A549 (cell line): ENCODE measurements at regions not wholly inside any gene's neighbourhood (a gene's known extent, or its start where the extent isn't known, plus 50 kb on each side); places are given as distances from the start of the nearest gene placed in this dataset.

Experiments used
- ATAC-seq, 2 experiments: fragments of 200-7000 bp in 1 of 2; fragments of >200 bp in 1 of 2; cut with Nextera tagmentation in 1 of 2; cut with Tn5 transposase in 1 of 2; 3 replicates each; pipeline versions ENCODE4 v1.8.0 to v1.9.1; 2018 to 2020; ENCODE audit warnings: mild to moderate bottlenecking in 1 of 2, moderate library complexity in 1 of 2
- CTCF ChIA-PET: fragments of 300-600 bp; sonication (Branson Sonifier 250); formaldehyde crosslinking; extraction: SDS; loops from one replicate; lab custom pipeline; 2021; ENCODE audit warnings: antibody characterized with exemption, inconsistent platforms; lab: Yijun Ruan, JAX
- POLR2A ChIA-PET: fragments of 350-600 bp; formaldehyde crosslinking; extraction: SDS; loops from one replicate; lab custom pipeline; 2021; ENCODE audit warnings: antibody characterized with exemption, inconsistent platforms; lab: Yijun Ruan, JAX
- DNase-seq, 2 experiments: peaks; one replicate each; pipeline versions ENCODE4 v3.0.0 to v3.0.0-alpha.2; 2011 to 2016; ENCODE audit warnings: low read depth in 1 of 2, low spot score in 1 of 2
- FAIRE-seq: peaks from 2 replicates; lab custom pipeline; 2011; peaks lifted over from hg19 to GRCh38; lab: Jason Lieb, UNC
- H3K27ac ChIP-seq, 2 experiments: fragments of >200 bp; sonication (Bioruptor Twin); formaldehyde crosslinking; 3 replicates each; pipeline ENCODE4 v1.5.1; 2016 to 2017
- H3K4me1 ChIP-seq: fragments of >200 bp; sonication (Bioruptor Twin); formaldehyde crosslinking; 3 replicates; pipeline ENCODE4 v1.6.1; 2016
- H3K4me2 ChIP-seq: fragments of >200 bp; sonication (Bioruptor Twin); formaldehyde crosslinking; 3 replicates; pipeline ENCODE4 v1.6.1; 2016
- H3K4me3 ChIP-seq: fragments of >200 bp; sonication (Bioruptor Twin); formaldehyde crosslinking; 3 replicates; pipeline ENCODE4 v1.5.1; 2016
- H3K9me3 ChIP-seq: fragments of >200 bp; sonication (Bioruptor Twin); formaldehyde crosslinking; 3 replicates; pipeline ENCODE4 v1.6.1; 2016
- CBX8 ChIP-seq: fragments of 200-600 bp; sonication (generic); IDR thresholded peaks from 2 replicates; pipeline ENCODE4 v1.6.1; 2016
- CEBPB ChIP-seq, 2 experiments: fragments of >200 bp in 1 of 2; sonication (Bioruptor Twin) in 1 of 2; formaldehyde crosslinking in 1 of 2; IDR thresholded peaks; 2 replicates each; pipeline ENCODE4 v1.6.1; 2012 to 2016
- CHD2 ChIP-seq: fragments of 150-350 bp; IDR thresholded peaks from 2 replicates; pipeline ENCODE4 v1.6.1; 2014; ENCODE audit warnings: low read length; ENCODE audit not compliant: partially characterized antibody
- CHD4 ChIP-seq: fragments of 200-600 bp; sonication (generic); IDR thresholded peaks from 2 replicates; pipeline ENCODE4 v1.6.1; 2016; ENCODE audit warnings: antibody characterized with exemption, mild to moderate bottlenecking, borderline replicate concordance
- EHMT2 ChIP-seq: fragments of 200-600 bp; sonication (generic); IDR thresholded peaks from 2 replicates; pipeline ENCODE4 v1.6.1; 2016; ENCODE audit warnings: antibody characterized with exemption, low read depth, mild to moderate bottlenecking, moderate library complexity
- EP300 ChIP-seq, 2 experiments: fragments of >200 bp; sonication (Bioruptor Twin); formaldehyde crosslinking; IDR thresholded peaks; 2 replicates in 1 of 2; 3 replicates in 1 of 2; pipeline ENCODE4 v1.6.1; 2016 to 2017
- ESRRA ChIP-seq: fragments of 150-350 bp; IDR thresholded peaks from 2 replicates; pipeline ENCODE4 v1.6.1; 2014; ENCODE audit warnings: mild to moderate bottlenecking, low read length, borderline replicate concordance
- FOSB ChIP-seq: fragments of 250-450 bp; sonication (Bioruptor Pico); IDR thresholded peaks from 2 replicates; pipeline ENCODE4 v1.5.0; 2020; ENCODE audit warnings: mild to moderate bottlenecking, moderate library complexity
- FOSL2 ChIP-seq, 2 experiments: fragments of 450-650 bp in 1 of 2; fragments of >200 bp in 1 of 2; sonication (Bioruptor Twin) in 1 of 2; formaldehyde crosslinking; IDR thresholded peaks; 2 replicates each; pipeline versions ENCODE4 v1.5.0 to v1.6.1; 2016 to 2020; ENCODE audit warnings: mild to moderate bottlenecking in 1 of 2, moderate library complexity in 1 of 2
- HMGXB4 ChIP-seq: fragments of 250-450 bp; sonication (Bioruptor Pico); IDR thresholded peaks from 2 replicates; pipeline ENCODE4 v1.5.0; 2021; ENCODE audit warnings: mild to moderate bottlenecking, moderate library complexity, borderline replicate concordance
- HOXB5 ChIP-seq: fragments of 250-450 bp; sonication (Bioruptor Pico); IDR thresholded peaks from 2 replicates; pipeline ENCODE4 v1.5.0; 2020; ENCODE audit warnings: mild to moderate bottlenecking, moderate library complexity
- JUN ChIP-seq, 2 experiments: fragments of >200 bp; sonication (Bioruptor Twin); formaldehyde crosslinking; IDR thresholded peaks; 2 replicates in 1 of 2; 3 replicates in 1 of 2; pipeline ENCODE4 v1.6.1; 2016 to 2017
- JUNB ChIP-seq: fragments of >200 bp; sonication (Bioruptor Twin); formaldehyde crosslinking; IDR thresholded peaks from 2 replicates; pipeline ENCODE4 v1.6.1; 2016
- KDM5A ChIP-seq: fragments of 200-600 bp; sonication (generic); IDR thresholded peaks from 2 replicates; pipeline ENCODE4 v1.6.1; 2016; ENCODE audit warnings: antibody characterized with exemption, mild to moderate bottlenecking
- MAFK ChIP-seq: fragments of 450-650 bp; IDR thresholded peaks from 2 replicates; pipeline ENCODE4 v1.6.1; 2014; ENCODE audit not compliant: partially characterized antibody
- MAX ChIP-seq: IDR thresholded peaks from 2 replicates; pipeline ENCODE4 v1.6.1; 2012
- NFE2L2 ChIP-seq: fragments of 150-350 bp; conservative IDR thresholded peaks from 2 replicates; pipeline ENCODE4 v1.6.1; 2014; ENCODE audit warnings: low read length
- POLR2A ChIP-seq: IDR thresholded peaks from 2 replicates; pipeline ENCODE4 v1.6.1; 2012; ENCODE audit warnings: mild to moderate bottlenecking, low read length
- POLR2AphosphoS2 ChIP-seq: conservative IDR thresholded peaks from 2 replicates; pipeline ENCODE4 v1.6.1; 2012; ENCODE audit warnings: low read length, improper control_type of control experiment, inconsistent platforms
- RCOR1 ChIP-seq: fragments of 150-350 bp; IDR thresholded peaks from 2 replicates; pipeline ENCODE4 v1.6.1; 2014; ENCODE audit warnings: antibody characterized with exemption, low read length, low read depth
- RFX5 ChIP-seq: fragments of 450-650 bp; IDR thresholded peaks from 2 replicates; pipeline ENCODE4 v1.7.1; 2014; ENCODE audit warnings: antibody characterized with exemption, mild to moderate bottlenecking, moderate library complexity
- RNF2 ChIP-seq: fragments of 200-600 bp; sonication (generic); IDR thresholded peaks from 2 replicates; pipeline ENCODE4 v1.6.1; 2016; ENCODE audit warnings: low read depth, mild to moderate bottlenecking, antibody characterized with exemption, moderate library complexity, borderline replicate concordance
- SMC3 ChIP-seq: fragments of >200 bp; sonication (Bioruptor Twin); formaldehyde crosslinking; IDR thresholded peaks from 3 replicates; pipeline ENCODE4 v1.6.1; 2018; ENCODE audit warnings: inconsistent platforms
- TP53 ChIP-seq: fragments of 250-450 bp; sonication (Bioruptor Pico); IDR thresholded peaks from 2 replicates; pipeline ENCODE4 v1.5.0; 2021; ENCODE audit warnings: mild to moderate bottlenecking, moderate library complexity
- WGBS: methylation state at CpG from one replicate; pipeline ENCODE4 v1.1.6; 2017; ENCODE audit errors: missing lambda C conversion rate; 5-methylcytosine and 5-hydroxymethylcytosine counted together
- TF ChIP-seq, protein P1 (sequence below): fragments of >200 bp; sonication (Bioruptor Twin); formaldehyde crosslinking; IDR thresholded peaks from 3 replicates; pipeline ENCODE4 v1.6.1; 2016
- TF ChIP-seq, protein P2 (sequence below): fragments of 150-350 bp; IDR thresholded peaks from 2 replicates; pipeline ENCODE4 v1.6.1; 2014; ENCODE audit warnings: low read depth, mild to moderate bottlenecking, low read length
- TF ChIP-seq, protein P3 (sequence below): fragments of 200-600 bp; sonication (generic); IDR thresholded peaks from 2 replicates; pipeline ENCODE4 v1.6.1; 2016; ENCODE audit warnings: antibody characterized with exemption, mild to moderate bottlenecking, moderate library complexity
- TF ChIP-seq, protein P4 (sequence below): fragments of >200 bp; sonication (Bioruptor Twin); formaldehyde crosslinking; IDR thresholded peaks from 2 replicates; pipeline ENCODE4 v1.6.1; 2016

DNA sequence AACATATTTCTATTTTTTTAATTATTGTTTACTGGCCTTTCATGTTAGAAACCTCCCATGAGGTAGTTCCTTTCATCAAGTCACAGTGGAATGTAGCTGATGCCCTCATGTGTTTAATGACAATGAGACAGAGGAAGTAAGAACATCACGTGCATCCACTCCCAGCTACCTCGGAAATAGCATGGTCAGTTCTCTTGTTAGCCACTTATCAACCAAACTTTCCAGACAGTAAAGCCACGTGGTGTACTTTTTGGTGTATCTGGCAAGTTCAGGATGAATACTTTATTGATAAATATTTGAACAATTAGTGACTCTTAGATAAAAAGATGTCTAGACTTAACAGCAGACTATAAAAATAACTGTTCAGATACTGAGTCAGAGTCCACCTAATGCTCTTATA, 781.7 kb downstream of the MECOM start:
- ATAC-seq (no peak), FAIRE-seq (no peak), DNase-seq (peak in 1 of 2 experiments; percentile 41)
- no peak overlapping the region for H3K4me2 ChIP-seq
- TF ChIP-seq JUNB (peak; percentile 19; the same call in 1 of the 2 replicates), CBX8 (no peak)
- H3K4me3 ChIP-seq, result no peak overlapping the region
- H3K9me3 ChIP-seq, result no peaks in the 10 kb centered on the region
- ChIA-PET CTCF (no interaction called here), POLR2A (no interaction called here)
- H3K27ac ChIP-seq, result no peak overlapping the region
- H3K4me1 ChIP-seq, result peaks cover 3% of the 10 kb centered on the region; the same call in 1 of the 3 replicates
- WGBS, result 8% methylated on average over 3 of the region's 3 CpGs

DNA sequence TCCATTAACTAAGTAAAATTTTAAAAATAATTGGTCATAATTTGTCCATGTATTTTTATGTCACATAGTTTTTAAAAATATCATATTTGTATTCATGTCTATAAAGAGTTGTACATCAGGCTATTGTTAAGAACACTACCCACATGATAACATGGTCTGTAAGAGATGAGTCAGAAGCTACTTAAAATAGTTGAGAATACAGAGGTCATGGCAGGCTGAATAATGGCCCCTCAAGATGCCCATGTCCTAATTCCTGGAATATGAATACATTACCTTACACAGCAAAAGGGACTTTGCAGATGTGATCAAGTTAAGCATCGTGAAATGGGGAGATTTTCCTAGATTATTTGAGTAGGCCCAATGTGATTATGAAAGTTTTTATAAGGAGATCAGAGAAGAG, 782.9 kb upstream of the GOLIM4 start:
- no peaks in the 10 kb centered on the region; the same call in 2 of the 3 replicates for H3K4me1 ChIP-seq
- TF ChIP-seq, protein P1, sequence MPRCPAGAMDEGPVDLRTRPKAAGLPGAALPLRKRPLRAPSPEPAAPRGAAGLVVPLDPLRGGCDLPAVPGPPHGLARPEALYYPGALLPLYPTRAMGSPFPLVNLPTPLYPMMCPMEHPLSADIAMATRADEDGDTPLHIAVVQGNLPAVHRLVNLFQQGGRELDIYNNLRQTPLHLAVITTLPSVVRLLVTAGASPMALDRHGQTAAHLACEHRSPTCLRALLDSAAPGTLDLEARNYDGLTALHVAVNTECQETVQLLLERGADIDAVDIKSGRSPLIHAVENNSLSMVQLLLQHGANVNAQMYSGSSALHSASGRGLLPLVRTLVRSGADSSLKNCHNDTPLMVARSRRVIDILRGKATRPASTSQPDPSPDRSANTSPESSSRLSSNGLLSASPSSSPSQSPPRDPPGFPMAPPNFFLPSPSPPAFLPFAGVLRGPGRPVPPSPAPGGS, result no peak
- TF ChIP-seq RNF2, result no peak
- TF ChIP-seq CHD2, result no peak
- TF ChIP-seq HOXB5 (CRISPR knock-in tag), result no peak
- no peak for TF ChIP-seq MAX
- TF ChIP-seq MAFK, result no peak
- TF ChIP-seq FOSL2 (IDR thresholded peaks at IDR 0.05), result no peak
- no peak for TF ChIP-seq FOSL2 (CRISPR knock-in tag; IDR thresholded peaks at IDR 0.05)
- TF ChIP-seq POLR2A, result no peak
- no peak for TF ChIP-seq RFX5
- TF ChIP-seq JUN (IDR thresholded peaks at IDR 0.05), result no peak
- TF ChIP-seq, protein P2, sequence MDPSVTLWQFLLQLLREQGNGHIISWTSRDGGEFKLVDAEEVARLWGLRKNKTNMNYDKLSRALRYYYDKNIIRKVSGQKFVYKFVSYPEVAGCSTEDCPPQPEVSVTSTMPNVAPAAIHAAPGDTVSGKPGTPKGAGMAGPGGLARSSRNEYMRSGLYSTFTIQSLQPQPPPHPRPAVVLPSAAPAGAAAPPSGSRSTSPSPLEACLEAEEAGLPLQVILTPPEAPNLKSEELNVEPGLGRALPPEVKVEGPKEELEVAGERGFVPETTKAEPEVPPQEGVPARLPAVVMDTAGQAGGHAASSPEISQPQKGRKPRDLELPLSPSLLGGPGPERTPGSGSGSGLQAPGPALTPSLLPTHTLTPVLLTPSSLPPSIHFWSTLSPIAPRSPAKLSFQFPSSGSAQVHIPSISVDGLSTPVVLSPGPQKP, result no peak
- TF ChIP-seq ESRRA, result no peak
- TF ChIP-seq KDM5A, result no peak
- TF ChIP-seq EP300 (IDR thresholded peaks at IDR 0.05), result no peak
- TF ChIP-seq CBX8, result no peak
- TF ChIP-seq TP53 (CRISPR knock-in tag), result no peak
- ATAC-seq (no peak), FAIRE-seq (no peak), DNase-seq (no peak)
- no peaks in the 10 kb centered on the region for H3K9me3 ChIP-seq
- CTCF ChIA-PET, result no interaction called here
- H3K27ac ChIP-seq, result no peak overlapping the region
- no peak overlapping the region for H3K4me3 ChIP-seq
- H3K4me2 ChIP-seq, result no peak overlapping the region
- 19% methylated on average over 1 of the region's 1 CpG for WGBS
- POLR2A ChIA-PET, result no interaction called here

- POLR2A ChIA-PET, result no interaction called here
Measured at GRCh38 chr3:168877899-168878298, 782.2 kb upstream of the GOLIM4 start.

More at GRCh38 chr3:168877899-168878298, 782.2 kb upstream of the GOLIM4 start:
- no peak for DNase-seq
- no peak for TF ChIP-seq RNF2
- no peak for TF ChIP-seq KDM5A
- no peak for TF ChIP-seq JUNB
- TF ChIP-seq CHD4, result no peak
- TF ChIP-seq EHMT2, result no peak
- TF ChIP-seq TP53 (CRISPR knock-in tag), result no peak
- no peak for TF ChIP-seq HMGXB4 (CRISPR knock-in tag)
- TF ChIP-seq JUN (IDR thresholded peaks at IDR 0.05), result no peak
- no peak for TF ChIP-seq RCOR1
- no peak for TF ChIP-seq CEBPB (IDR thresholded peaks at IDR 0.05)
- TF ChIP-seq NFE2L2, result no peak
- no peak for TF ChIP-seq POLR2AphosphoS2
- TF ChIP-seq FOSB (CRISPR knock-in tag), result no peak
- no peak for TF ChIP-seq CHD2
- TF ChIP-seq, protein P3, sequence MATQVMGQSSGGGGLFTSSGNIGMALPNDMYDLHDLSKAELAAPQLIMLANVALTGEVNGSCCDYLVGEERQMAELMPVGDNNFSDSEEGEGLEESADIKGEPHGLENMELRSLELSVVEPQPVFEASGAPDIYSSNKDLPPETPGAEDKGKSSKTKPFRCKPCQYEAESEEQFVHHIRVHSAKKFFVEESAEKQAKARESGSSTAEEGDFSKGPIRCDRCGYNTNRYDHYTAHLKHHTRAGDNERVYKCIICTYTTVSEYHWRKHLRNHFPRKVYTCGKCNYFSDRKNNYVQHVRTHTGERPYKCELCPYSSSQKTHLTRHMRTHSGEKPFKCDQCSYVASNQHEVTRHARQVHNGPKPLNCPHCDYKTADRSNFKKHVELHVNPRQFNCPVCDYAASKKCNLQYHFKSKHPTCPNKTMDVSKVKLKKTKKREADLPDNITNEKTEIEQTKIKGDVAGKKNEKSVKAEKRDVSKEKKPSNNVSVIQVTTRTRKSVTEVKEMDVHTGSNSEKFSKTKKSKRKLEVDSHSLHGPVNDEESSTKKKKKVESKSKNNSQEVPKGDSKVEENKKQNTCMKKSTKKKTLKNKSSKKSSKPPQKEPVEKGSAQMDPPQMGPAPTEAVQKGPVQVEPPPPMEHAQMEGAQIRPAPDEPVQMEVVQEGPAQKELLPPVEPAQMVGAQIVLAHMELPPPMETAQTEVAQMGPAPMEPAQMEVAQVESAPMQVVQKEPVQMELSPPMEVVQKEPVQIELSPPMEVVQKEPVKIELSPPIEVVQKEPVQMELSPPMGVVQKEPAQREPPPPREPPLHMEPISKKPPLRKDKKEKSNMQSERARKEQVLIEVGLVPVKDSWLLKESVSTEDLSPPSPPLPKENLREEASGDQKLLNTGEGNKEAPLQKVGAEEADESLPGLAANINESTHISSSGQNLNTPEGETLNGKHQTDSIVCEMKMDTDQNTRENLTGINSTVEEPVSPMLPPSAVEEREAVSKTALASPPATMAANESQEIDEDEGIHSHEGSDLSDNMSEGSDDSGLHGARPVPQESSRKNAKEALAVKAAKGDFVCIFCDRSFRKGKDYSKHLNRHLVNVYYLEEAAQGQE, result no peak
- no peak for TF ChIP-seq SMC3
- TF ChIP-seq, protein P4, sequence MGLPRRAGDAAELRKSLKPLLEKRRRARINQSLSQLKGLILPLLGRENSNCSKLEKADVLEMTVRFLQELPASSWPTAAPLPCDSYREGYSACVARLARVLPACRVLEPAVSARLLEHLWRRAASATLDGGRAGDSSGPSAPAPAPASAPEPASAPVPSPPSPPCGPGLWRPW, result no peak
- TF ChIP-seq RFX5, result no peak
- no peak for TF ChIP-seq POLR2A
- H3K4me1 ChIP-seq, result no peaks in the 10 kb centered on the region; the same call in 2 of the 3 replicates
- H3K4me3 ChIP-seq, result no peak overlapping the region
- ATAC-seq, result no peak
- no peaks in the 10 kb centered on the region for H3K9me3 ChIP-seq
- H3K27ac ChIP-seq, result no peak overlapping the region
- CTCF ChIA-PET, result interaction anchor here (1.1 to 2.9 kb wide), 2 partner anchors 12 to 666 kb away, joined by 3 to 12 read pairs; no protein-coding TSS in a partner anchor
- H3K4me2 ChIP-seq, result no peak overlapping the region
- no peak for FAIRE-seq
- WGBS, result 20% methylated on average over 1 of the region's 1 CpG
